Panc1 (cell line): ENCODE measurements at regions not wholly inside any gene's neighbourhood (a gene's known extent, or its start where the extent isn't known, plus 50 kb on each side); places are given as distances from the start of the nearest gene placed in this dataset.

Source experiments
- ATAC-seq: fragments of 200-7000 bp; cut with Tn5 transposase; 2 replicates; pipeline ENCODE4 v1.9.1; 2020; ENCODE audit warnings: mild to moderate bottlenecking, moderate library complexity
- BruUV-seq: library from RNA; stranded (reverse); fragments of 400-500 nt; replicated peaks from 2 replicates; lab custom pipeline; 2021; lab: Mats Ljungman, UMichigan
- CTCF ChIA-PET: fragments of 300-600 bp; sonication (Branson Sonifier 250); formaldehyde crosslinking; loops from one replicate; lab custom pipeline; 2022; ENCODE audit warnings: antibody characterized with exemption; lab: Charles Lee
- POLR2A ChIA-PET: fragments of 300-600 bp; sonication (Branson Sonifier 250); formaldehyde crosslinking; loops from one replicate; lab custom pipeline; 2022; ENCODE audit warnings: antibody characterized with exemption; lab: Charles Lee
- DNase-seq: peaks from one replicate; pipeline ENCODE4 v3.0.0-alpha.2; 2010; ENCODE audit warnings: low read depth, low spot score
- H3K27ac ChIP-seq: 2 replicates; pipeline ENCODE4 v1.5.1; 2011; ENCODE audit warnings: mild to moderate bottlenecking, low read length, inconsistent platforms
- H3K27me3 ChIP-seq: fragments of 200-500 bp; sonication (Bioruptor generic); 2 replicates; pipeline ENCODE4 v1.6.0; 2014; ENCODE audit warnings: low read length, inconsistent platforms; ENCODE audit not compliant: control insufficient read depth, insufficient read depth
- H3K36me3 ChIP-seq: fragments of 200-500 bp; sonication (Bioruptor generic); 2 replicates; pipeline ENCODE4 v1.5.1; 2014; ENCODE audit warnings: inconsistent platforms, mild to moderate bottlenecking, low read length, moderate library complexity; ENCODE audit not compliant: control insufficient read depth, insufficient read depth
- H3K4me1 ChIP-seq: 2 replicates; pipeline ENCODE4 v1.5.1; 2011; ENCODE audit warnings: inconsistent platforms, mild to moderate bottlenecking, low read length, moderate library complexity; ENCODE audit not compliant: control insufficient read depth, insufficient read depth
- H3K4me3 ChIP-seq, 2 experiments: 2 replicates each; pipeline ENCODE4 v1.5.1; 2011 to 2012; ENCODE audit warnings: low read depth in 2 of 2, low read length in 2 of 2, mild to moderate bottlenecking in 2 of 2, inconsistent platforms in 1 of 2, moderate library complexity in 1 of 2
- H3K9me3 ChIP-seq: fragments of 200-500 bp; sonication (Bioruptor generic); 2 replicates; pipeline ENCODE4 v1.5.1; 2014; ENCODE audit warnings: low read depth, mild to moderate bottlenecking, inconsistent platforms, low read length, moderate library complexity; ENCODE audit not compliant: control insufficient read depth, insufficient read depth
- CTCF ChIP-seq: fragments of 450-650 bp; IDR thresholded peaks from 2 replicates; pipeline ENCODE4 v1.5.1; 2017; ENCODE audit warnings: mild to moderate bottlenecking
- POLR2AphosphoS5 ChIP-seq: IDR thresholded peaks from 2 replicates; pipeline ENCODE4 v1.6.1; 2012; ENCODE audit warnings: mild to moderate bottlenecking, low read depth, low read length, moderate library complexity
- REST ChIP-seq, 2 experiments: IDR thresholded peaks; 2 replicates each; pipeline ENCODE4 v1.6.1; 2011 to 2012; ENCODE audit warnings: low read depth in 2 of 2, control low read depth in 1 of 2, low read length in 1 of 2, mild to moderate bottlenecking in 1 of 2, moderate library complexity in 1 of 2; ENCODE audit not compliant: insufficient read depth in 1 of 2
- SIN3A ChIP-seq: IDR thresholded peaks from 2 replicates; pipeline ENCODE4 v1.6.1; 2012; ENCODE audit warnings: low read depth, mild to moderate bottlenecking, low read length, moderate library complexity, borderline replicate concordance; ENCODE audit not compliant: insufficient read depth
- TCF7L2 ChIP-seq: IDR thresholded peaks from 2 replicates; pipeline ENCODE4 v1.6.1; 2011; ENCODE audit warnings: mild to moderate bottlenecking, low read depth, low read length, inconsistent platforms
- in situ Hi-C: cut with HindIII; loops from 2 replicates; pipeline ENCODE4 v1.10.0; 2016; ENCODE audit warnings: low sequenced_read_pairs, low pct_unique_long_range_greater_than_20kb
- intact Hi-C: fragments of 100-400 bp; cut with micrococcal nuclease; formaldehyde crosslinking; loops from one replicate; pipeline ENCODE4 v1.10.0; 2022; ENCODE audit not compliant: unreplicated experiment

- Histone ChIP-seq H3K4me1 (no peaks in the 10 kb centered on the region), H3K4me3 (no peak overlapping the region), H3K36me3 (no peaks in the 10 kb centered on the region), H3K9me3 (no peaks in the 10 kb centered on the region; the same call in 1 of the 2 replicates), H3K27me3 (no peaks in the 10 kb centered on the region), H3K27ac (no peak overlapping the region)
- no peak for TF ChIP-seq REST (IDR thresholded peaks at IDR 0.05; ENCODE audit: insufficient read depth in 1 of 2, low read depth in 2 of 2, low read length in 1 of 2)
- TF ChIP-seq POLR2AphosphoS5, result no peak
- TF ChIP-seq TCF7L2, result no peak
- no peak for TF ChIP-seq CTCF
- ChIA-PET POLR2A (no interaction called here), CTCF (no interaction called here)
- DNase-seq (no peak), ATAC-seq (no peak)
- intact Hi-C loops, result no loop called here
- in situ Hi-C loops, result no loop called here
- no TSS peak for BruUV-seq
These were observed 213.6 kb upstream of the FSCB start for GRCh38 chr14:44720707-44721106.

- Histone ChIP-seq H3K4me3 (no peak overlapping the region), H3K9me3 (no peaks in the 10 kb centered on the region), H3K27me3 (no peaks in the 10 kb centered on the region), H3K27ac (no peak overlapping the region), H3K4me1 (no peaks in the 10 kb centered on the region), H3K36me3 (no peaks in the 10 kb centered on the region)
- DNase-seq (no peak), ATAC-seq (no peak)
- TF ChIP-seq REST (IDR thresholded peaks at IDR 0.05; ENCODE audit: insufficient read depth in 1 of 2, low read depth in 2 of 2, low read length in 1 of 2) (no peak), POLR2AphosphoS5 (no peak), CTCF (no peak), SIN3A (no peak)
- BruUV-seq, result no TSS peak
- CTCF ChIA-PET, result no interaction called here
- intact Hi-C loops, result no loop called here
- in situ Hi-C loops, result no loop called here
- POLR2A ChIA-PET, result no interaction called here
These were observed 205.1 kb upstream of the FSCB start for GRCh38 chr14:44712024-44712815.
